NCI-H524 treated with DMSO at 0.1 percent for 48 hours (cell line): ENCODE measurements at regions not wholly inside any gene's neighbourhood (a gene's known extent, or its start where the extent isn't known, plus 50 kb on each side); places are given as distances from the start of the nearest gene placed in this dataset.
"Not testable (repeated sequence)": the region's sequence is repeated elsewhere in the genome, so short reads cannot be mapped to it uniquely, and the experiment has no call there.

Source experiments
- DNase-seq: peaks from one replicate; lab custom pipeline; 2025; lab: John Stamatoyannopoulos, UW

DNA sequence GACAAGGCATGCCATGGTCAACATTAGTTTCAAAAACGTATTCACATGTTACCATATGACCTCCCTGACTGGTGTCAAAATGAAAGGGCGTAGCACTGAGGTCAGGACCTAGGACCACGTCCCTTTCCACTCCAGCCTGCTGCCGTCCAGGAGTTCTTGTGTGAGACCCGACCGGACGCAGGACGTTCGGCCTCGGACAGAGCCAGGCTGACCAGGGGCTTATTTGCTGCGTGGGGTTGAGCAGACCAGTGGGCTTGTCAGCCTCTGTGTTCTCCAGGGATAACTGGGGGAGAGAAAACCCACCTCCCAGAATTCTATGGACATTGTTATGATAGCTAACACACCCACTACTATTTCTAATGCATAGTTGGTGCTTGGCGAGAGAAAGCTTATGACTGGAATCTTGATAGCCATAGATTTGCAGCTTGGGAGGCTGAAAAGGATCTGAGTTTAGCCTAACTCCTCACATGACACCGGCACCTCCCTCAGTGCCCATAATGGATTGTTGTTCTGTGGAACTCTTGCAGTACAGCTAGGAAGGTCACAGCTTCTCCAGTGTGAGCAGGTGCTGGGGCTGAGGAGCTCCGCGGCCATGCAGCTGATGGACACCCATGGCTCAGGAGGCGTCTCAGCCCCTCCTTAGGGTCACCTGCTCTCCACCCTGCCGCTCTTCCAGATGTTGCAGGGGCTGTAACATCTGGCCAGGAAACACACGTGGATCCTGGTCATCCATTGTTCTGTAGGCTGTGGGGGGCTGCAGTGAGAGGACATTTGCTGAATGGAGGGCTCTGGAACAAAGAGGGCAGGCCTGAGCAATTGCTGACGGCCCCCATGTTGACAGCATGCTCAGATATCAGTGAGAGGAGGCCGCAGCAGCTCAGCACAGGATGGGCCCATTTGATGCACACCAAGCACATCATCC is 368.4 kb downstream of the IRX2 start:
- no peak for DNase-seq

GRCh38 chr5:2381861-2382260 is 369.6 kb downstream of the IRX2 start:
- DNase-seq: no peak

GRCh38 chr5:2381070-2381469 is 370.4 kb downstream of the IRX2 start:
- DNase-seq: no peak

GRCh38 chr5:2378976-2379375 is 372.5 kb downstream of the IRX2 start:
- DNase-seq: no peak

GRCh38 chr5:2378108-2378507 is 373.4 kb downstream of the IRX2 start:
- no peak for DNase-seq

- no peak for DNase-seq
These were observed 375.0 kb downstream of the IRX2 start for GRCh38 chr5:2376486-2376885.

DNA sequence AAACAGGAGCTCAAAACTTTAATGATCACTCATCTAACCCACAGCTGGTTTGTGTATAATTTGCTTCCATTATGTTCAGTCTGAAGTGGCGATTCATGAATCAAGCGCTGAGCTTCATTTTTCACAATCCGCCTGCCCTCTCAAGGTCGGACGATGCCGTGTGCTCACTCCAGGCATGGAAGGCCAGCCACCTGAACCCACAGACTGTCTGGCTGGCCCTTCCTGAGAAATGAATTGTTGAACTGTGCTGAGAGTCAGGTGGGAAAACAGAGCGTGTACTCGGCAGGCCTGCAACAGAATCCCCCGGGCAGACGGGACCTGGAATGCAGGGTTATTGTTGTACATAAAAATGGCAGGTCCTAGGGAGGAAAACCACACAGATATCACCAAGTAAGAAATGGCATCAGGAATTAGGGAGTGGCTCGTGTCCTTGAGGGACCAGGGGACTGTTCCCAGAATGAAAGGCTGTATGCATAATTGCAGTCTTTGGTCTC is 375.7 kb downstream of the IRX2 start:
- no peak for DNase-seq

DNA sequence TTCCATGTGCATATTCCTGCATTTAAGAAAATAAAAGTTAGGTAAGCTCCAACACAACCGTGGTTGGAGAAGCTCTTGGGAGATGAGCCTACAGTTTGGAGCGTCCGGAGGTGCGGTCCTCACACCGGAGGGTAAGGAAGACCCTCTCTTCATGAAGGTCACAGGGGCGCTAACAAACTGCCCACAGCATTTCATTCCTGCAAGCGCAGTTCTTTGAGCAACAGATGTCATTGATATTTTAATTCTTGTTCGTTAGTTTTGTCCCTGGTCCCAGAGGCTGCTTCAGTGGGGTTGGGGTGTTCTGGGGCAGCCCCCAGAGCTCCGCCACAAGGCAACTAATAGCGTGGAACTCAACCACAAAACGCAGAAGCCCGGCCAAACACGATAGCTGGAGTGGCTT is 376.2 kb downstream of the IRX2 start:
- no peak for DNase-seq

DNA sequence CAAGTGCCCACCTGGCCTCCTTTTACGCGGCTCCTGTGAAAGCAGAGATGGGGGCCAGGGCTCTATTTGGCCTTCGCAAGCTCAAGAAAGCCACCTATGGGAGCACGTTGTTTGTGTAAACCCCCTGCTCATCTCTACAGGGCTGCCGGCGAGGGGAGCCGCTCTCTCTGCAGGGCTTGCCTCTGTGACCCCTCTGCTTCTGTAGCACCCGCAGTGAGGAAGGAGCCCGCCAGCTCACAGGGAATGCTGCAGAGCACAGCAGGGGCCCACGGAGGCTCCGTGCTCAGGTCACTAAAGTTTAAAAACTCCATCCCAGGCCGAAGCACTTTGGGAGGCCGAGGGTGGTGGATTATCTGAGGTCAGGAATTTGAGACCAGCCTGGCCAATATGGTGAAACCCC is 376.8 kb downstream of the IRX2 start:
- no peak for DNase-seq

GRCh38 chr5:2373631-2374030 is 377.8 kb downstream of the IRX2 start:
- DNase-seq: no peak

DNA sequence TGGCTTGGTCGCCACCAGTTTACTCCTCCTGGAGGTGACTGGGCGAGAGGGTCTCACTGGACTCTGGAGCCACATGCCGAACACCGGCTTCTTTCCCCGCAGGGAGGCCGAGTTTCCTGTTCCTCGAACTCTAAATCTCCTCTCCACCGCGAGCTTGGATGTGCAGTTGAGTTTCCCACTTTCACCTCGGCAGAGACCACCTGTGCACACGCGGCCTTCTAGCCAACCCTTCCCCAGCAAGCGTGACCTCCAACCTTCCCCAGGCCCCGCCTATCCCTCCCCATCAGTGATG is 380.1 kb downstream of the IRX2 start:
- no peak for DNase-seq

DNA sequence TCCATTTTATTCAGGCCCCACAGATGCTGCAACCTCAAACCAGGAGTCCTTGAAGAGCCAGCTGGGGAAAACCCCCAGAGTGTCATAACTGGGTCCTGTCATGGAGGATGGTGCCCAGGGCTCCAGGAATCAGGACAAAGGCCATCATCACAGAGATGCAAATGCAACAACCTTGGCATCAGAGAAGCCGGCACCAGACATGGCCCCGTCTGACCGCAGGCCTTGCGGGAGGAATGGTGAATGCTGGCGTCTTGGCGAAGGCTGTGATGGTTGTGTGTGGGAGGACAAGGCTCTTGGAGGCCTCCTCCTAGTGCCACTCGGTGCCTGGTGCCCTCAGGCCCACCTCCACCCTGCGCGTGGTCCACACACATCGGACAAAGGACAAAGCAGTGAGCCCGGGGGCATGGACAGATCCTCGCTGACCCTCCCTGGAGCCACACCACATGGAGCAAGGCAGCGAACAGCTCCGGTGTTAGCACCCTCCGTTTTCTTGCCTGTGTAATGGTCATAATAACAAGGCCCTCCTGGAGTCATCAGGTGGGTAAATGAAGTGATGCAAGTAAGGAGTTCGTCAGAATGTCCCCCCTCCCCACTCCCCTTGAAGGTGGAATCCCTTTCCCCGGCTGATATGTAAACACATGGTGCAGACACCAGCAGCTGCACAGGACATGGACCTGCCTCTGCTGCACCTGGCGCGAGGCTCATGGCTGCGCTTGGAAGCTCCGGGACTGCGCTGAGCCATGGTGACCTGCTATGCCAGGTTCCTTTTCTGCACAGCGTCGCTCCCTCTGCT is 380.7 kb downstream of the IRX2 start:
- DNase-seq: no peak

- DNase-seq: no peak
These were observed 382.3 kb downstream of the IRX2 start for GRCh38 chr5:2369178-2369577.

DNA sequence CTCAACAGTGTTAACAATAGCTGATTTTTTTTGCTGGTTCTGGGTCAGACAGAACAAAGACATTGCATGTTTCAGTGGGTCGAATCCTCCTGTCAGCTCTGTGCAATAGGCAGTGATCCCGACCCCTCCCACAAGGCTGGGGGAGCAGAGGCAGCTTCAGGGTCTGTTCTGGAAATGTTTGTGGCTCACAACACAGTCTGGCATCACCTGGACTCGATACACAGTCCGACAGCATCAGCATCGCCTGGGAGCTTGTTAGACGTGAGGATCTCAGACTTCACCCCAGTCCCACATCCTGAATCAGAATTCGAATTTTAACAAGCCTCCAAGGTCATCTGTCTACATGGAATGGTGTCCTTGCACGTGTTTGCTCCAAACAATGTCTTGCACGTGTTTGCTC is 384.7 kb downstream of the IRX2 start:
- DNase-seq: no peak

- DNase-seq: no peak
These were observed 394.2 kb downstream of the IRX2 start for GRCh38 chr5:2357309-2357708.

DNA sequence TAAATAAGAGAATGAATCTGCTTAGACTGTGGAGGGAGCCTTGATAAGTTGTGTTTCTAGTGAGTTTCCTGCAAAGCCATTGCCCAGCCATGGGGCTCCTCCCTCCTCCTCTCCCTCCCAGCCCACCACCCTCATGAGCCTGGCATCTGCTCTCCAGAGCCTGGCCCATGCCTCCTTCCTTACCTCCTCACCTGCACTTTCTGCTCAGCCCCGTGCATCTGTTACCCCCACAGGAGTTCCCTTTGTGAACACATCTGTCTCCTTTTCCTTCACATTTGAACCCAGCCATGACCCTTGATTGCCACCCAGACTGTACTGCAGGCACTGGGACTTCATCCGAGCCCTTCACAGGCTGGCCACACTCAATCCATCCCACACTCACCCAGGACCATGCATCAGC is 395.6 kb downstream of the IRX2 start:
- no peak for DNase-seq

DNA sequence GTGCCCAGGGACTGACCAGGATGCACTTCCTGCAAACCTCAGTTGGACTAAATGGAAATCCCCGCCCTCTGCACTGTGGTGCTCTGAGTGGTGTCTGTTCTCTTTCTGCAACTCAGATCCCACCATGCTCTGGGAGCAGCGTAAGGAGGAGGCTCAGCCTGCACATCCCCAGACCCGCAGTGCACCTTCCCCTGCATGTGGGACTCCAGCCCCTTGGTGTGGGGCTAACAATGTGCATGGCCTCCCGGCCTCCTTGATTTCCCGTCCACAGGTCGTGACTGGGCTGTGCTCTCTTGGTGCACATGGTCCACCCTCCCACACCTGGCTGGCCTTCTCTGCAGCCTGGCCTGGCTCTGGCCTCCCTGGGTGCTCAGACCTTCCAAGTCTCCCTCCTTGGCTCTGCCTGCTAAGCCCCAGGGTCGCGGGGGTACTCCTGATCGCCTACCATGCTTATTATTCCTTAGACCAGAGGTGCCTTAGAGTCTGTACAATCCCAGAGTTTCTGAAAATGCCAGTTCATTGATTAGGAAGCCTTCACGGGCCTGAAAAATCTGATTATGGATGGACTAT is 397.5 kb downstream of the IRX2 start:
- no peak for DNase-seq

DNA sequence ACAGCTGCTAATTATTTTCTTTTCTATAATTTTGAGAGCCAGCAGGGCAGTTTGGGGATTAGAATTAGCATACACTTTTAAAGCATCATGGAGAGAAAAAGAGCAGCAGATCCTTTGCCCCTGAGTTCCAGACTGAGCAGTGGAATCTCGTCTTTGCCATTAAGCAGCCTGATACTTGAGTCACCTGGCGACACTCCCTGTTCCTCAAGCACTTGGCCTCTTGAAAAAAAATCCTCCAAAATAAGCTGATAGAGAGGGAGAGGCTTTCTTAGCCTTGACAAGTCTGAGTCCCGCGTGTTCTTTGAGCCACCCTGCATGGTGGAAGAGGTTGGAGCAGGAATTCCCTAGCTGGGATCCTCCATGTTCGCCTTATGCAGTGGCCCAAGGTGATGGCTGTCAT is 398.3 kb downstream of the IRX2 start:
- peak; percentile 94 for DNase-seq

GRCh38 chr5:2352101-2352861 is 399.2 kb downstream of the IRX2 start:
- DNase-seq: no peak

DNA sequence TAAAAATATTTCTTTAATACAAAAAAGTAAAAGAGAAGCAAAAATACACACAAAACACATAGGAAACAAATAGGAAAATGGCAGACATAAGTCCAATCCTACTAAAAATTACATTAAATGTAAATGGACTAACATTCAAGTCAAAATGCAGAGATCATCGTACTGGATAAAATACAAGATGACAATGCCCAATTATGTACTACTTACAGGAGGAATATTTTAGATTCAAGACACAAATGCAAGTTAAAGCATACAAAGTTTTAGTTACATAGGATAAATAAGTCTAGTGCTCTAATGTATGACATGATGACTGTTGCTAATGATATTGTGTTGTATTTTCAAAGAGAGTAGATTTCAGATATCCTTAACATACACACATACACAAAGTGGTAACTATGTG is 401.7 kb downstream of the IRX2 start:
- DNase-seq: not testable (repeated sequence)

- no peak for DNase-seq
These were observed 412.8 kb downstream of the IRX2 start for GRCh38 chr5:2338686-2339085.
